ENCODE measurements at regions not wholly inside any gene's neighbourhood (a gene's known extent, or its start where the extent isn't known, plus 50 kb on each side); places are given as distances from the start of the nearest gene placed in this dataset.

DNA sequence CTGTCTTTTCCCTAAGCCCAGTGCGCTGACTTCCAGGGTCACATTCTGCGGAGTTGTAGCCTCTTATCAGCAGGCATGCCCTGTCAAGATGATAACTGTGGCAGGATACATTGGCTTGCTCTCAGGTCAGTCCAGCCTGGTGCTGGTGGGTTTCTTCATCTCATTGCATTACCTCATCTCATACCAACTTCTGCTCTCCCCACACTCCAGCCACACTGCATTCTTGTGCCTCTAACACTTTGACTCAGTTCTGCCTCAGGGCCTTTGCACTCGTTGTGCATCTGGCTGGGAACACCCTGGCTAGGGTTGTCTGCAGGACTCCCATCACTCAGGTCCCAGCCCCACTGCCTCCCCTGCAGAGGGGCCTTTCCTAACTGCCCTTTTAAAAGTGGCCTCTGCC is 110.3 kb upstream of the BACH2 start:
- no peak for DNase-seq (ENCODE audit: low read depth in 2 of 3, low spot score in 2 of 3)

DNA sequence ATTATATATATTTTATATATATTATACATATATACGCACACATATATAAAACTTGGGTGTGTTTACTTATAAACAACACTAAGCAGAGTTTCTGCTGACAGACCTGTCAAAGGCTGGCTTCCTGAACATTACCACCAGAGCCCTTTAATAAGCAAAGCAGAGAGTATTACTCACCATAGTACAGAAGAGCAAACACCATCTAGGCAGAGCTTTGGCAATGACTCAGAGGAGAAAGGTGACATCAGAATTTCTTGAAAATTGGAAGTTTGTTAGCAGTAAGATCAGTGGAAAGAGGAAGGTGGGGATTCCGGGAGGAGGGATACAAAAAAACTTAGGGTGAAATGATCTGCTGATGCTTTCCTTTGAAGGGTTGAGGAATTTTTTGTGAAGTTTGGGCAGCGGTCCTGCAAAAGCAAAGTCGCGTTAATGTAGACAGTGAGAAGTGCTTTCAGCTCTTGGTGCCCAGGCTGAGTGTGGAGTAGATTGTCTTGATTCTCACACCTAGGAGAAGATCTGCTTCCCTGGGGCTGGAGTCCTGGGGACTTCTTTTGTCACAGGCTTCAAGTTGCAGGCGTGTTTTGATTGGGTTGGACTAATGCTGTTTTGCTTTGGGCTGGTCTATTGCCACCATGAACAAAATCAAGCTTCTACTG is 109.6 kb upstream of the BACH2 start:
- DNase-seq (ENCODE audit: low read depth in 2 of 3, low spot score in 2 of 3) = no peak

DNA sequence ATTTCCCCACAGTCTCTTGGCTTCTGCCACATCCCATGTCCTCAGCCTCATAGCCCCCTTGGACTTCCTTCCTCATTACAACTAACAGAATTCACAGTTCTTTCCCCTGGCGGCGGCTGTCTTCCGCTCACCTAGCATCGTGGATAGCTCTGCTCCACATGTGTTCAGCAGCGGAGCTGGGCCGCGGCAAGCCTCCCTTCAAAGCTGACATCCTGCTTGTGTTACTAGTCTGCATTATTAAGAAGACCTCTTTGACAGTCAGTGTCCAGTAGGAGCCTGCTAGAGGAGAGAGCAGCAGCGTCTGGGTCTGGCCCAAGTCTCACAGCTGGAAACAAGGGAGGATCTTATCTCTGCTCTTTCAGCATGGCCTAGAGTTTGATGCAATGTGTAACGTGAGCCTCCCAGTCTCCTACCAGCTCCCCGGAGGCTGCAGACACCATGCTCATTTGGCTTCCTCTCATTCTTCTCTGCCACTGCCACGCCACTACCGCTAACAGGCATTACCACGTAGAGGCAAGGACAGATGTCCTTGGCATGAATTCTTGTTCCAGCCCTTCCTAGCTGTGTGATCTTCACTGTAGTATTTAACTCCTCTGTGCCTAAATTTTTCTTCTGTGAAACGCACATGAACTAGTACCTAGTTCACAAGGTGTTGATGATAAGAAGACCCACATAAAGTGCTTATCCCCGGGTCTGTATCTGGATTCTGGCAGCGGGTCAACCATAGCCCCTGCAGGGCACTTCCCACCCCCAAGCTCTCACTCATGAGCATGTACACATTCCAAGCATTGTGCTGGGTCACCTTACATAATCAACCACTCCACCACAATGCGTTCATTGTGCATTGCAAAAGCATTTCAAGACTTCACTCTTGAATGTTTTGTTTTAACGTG is 107.1 kb upstream of the BACH2 start:
- peak in 1 of 3 donors; percentile 39 for DNase-seq (ENCODE audit: low read depth in 2 of 3, low spot score in 2 of 3)

DNA sequence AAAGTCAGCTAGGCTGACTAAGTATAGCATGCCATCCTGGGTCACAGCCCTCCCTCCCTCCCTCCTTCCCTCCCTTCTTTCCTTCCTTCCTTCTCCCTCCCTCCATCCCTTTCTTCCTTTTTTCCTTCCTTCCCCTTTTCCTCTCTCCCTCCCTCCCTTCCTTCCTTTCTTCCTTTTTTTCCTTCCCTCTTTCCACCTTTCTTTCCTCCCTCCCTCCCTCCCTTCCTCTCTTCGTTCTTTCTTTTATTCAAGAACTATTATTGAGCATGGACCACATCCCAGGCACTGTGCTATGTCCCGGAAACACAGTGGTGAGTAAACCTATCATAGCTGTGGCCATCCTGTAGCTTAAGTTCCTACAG is 106.2 kb upstream of the BACH2 start:
- DNase-seq (ENCODE audit: low read depth in 2 of 3, low spot score in 2 of 3) = no peak

DNA sequence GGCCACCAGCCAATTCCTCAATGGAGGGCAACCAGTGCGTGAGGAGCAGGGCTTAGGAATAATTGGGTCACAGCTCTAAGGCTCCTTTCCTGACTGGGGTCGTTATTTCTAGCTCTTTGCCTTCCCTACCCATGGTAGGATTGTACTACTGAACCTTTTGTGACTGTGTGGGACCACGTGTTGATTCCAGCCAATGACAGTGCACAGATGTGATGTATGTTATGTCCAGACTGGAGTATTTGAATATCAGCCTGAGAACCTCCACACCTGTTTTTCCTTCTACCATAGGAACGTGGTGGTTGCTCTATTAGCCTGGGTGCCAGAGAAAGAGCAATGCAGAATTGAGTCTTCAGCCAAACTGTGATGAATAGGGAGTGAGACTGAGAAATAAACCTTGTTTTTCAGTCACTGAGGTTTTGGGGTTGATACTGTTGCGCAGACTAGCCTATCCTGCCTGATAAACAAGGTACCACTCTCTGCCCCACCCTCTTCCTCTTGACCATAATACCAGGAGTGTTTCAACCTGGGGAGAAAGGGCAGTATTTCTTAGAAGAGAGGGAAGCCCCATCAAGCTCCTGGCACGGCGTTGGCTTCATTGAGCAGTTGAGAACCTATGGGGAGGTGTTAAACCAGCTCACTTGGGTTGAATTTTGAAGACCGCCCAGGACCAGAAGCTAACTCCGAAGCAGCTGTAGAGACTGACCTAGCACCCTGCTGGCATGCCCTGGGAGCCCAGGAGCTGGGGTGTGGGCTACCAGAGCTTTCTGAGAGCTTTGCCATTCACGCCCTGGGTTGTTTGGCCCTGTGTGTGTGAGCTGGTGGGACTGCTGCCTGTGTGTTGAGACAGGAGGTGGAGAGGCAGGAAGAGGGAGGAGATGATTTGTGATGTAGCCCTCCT is 105.5 kb upstream of the BACH2 start:
- DNase-seq (ENCODE audit: low read depth in 2 of 3, low spot score in 2 of 3) = no peak

DNA sequence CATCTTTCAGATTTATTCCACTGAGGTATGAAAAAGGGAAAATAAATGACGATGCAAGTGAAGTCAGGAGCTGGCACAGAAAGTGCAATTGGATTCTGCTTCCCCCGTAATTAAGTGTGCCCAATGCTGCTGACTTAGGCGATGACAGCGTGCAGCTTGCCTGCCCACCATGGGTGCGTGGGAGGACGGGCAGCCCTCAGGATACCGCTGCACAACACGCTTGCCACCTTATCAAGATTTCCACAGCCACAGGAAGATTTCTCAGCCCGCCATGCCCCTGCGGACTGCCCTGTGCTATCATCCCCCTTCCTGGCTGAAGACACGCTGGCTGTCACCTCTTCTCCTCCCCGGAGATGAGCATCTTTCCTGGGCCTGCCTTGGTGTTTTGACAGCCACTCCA is 103.3 kb upstream of the BACH2 start:
- no peak for DNase-seq (ENCODE audit: low read depth in 2 of 3, low spot score in 2 of 3)

DNA sequence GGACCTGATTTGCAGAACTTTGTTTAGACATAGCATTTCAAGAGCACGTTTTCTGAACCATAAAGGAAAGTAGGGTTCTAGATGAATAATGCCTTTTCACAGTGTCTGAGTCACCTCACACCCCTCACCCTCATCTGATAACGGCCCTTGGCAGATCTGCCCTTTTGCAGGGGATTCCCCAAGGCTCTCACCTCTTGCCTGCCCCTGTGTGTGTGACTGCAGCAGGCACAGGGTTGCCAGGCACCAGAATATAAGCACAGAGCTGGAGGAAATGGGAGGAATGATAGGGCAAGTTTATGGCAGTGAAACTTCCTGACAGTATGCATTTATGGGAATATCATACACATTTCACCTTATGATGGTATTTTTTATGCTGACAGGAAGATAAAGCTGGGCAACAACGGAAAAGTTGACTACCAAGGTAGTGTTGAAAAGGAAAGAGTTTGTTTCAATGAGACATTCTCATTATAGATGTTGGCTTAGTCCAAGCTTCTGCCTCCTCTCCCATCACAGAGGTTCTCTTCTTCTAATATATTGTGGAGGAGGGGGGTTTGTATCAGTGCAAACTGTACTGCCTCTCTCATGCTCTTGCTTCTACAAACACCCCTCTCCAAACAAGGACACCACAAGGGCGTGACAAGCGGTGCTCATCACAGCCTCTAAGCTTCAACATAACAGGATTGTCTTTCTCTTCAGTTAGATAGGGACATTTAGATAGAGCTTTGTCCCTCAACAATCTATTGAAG is 101.5 kb upstream of the BACH2 start:
- DNase-seq (ENCODE audit: low read depth in 2 of 3, low spot score in 2 of 3) = peak in 2 of 3 donors; percentile 90

DNA sequence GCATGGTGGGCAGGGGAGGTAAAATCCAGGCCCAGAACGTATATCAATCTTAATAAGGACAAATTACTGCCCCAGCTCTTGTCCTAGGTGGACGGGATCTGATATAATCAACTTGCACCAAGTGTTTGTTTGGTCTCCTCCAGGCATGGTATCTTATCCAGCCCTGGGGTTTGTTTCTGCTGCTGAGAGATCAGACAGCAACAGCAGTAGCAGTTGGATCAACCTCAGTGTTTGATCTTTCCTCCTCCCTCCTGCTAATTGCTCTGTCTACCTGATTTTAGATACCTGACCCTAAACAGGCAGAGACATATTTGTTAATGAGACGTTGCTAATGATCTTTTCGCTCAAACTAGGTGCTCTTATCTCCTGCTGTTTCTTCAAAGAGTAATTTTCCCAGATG is 100.4 kb upstream of the BACH2 start:
- DNase-seq (ENCODE audit: low read depth in 2 of 3, low spot score in 2 of 3) = no peak

DNA sequence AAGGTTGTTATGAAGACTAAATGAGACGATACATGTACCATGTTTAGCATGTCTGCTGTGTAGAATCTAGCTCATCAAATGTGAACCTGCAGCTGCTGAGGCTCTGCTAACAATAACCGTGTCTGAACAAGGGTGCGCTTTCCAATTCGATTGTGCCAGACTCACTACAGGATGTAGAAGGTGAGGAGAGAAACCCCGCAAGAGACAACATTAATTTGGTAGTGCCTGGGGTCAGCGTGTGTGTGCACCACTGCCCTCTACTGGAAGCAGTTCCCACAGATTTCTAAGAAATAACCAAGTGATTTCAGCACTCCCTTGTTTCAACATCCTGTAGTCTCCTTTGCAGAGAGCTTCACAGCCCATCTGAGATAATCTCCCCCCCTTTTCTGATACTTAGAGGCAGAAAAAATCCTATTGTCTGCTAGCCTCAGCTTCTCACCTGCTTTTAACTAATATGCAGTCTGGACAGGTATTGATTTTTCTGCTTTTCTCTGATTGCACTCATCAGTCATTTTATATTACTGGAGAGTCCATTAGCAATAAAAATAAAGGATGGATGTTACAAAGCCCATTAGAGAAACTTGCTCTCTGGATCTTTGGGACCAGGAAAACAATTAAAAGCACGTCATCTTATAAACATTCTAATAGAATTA is 96.7 kb upstream of the BACH2 start:
- peak in 2 of 3 donors; percentile 59 to 73 for DNase-seq (ENCODE audit: low read depth in 2 of 3, low spot score in 2 of 3)

DNA sequence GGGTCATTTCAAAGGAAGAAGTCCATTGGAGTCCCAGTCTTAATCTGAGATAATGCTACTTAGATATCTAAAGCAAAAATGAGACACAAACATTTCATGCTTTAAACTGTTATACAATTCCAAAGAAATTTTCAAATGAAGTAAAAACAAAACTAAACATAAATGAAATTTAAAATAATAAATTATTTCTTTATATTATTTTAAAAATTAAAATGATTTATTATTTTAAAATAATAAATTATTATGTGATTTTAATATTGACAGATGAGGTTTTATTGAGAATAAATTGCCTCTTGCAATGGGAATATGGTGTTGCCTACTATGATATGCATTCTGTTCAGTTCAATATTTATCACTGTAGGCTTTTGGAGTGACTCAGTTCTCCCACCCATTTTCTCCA is 93.7 kb upstream of the BACH2 start:
- DNase-seq (ENCODE audit: low read depth in 2 of 3, low spot score in 2 of 3) = no peak

DNA sequence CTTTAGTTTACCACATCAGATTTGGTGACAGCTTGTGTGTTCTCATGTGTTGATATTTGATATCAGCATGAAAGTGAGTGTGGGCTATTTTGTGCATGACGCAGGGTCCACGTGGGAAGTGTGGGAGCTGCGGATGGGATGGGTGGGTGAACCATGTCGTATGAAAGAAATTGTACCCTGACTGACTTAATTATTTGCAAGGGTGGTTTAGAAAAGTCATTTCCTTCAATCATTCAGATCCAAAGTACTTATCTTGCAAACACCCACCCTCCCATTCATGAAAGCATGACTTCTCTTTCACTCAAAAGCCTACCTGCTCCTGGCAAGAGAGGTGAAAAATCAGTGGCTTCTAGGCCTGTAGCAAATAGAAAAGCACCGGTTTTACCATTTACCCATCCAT is 91.8 kb upstream of the BACH2 start:
- no peak for DNase-seq (ENCODE audit: low read depth in 2 of 3, low spot score in 2 of 3)

DNA sequence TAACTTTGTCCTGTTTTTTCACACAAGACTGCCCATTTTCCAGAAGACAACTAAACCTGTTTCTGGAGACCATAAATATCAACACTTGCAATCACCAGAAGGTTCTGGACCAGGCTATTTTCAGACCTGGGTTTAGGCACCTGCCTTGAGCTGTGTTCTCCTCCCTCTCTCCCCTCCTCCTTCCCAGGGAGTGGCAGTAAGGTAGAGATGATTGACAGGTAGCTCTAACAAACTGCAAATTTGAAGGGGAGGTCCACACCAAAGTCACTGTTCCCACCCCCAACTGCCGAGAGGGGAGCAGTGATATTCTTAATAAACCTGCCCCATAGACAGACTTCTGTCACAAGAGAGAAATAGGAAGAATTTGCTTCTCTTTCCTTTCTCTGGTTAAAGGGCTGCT is 91.2 kb upstream of the BACH2 start:
- DNase-seq (ENCODE audit: low read depth in 2 of 3, low spot score in 2 of 3) = no peak

DNA sequence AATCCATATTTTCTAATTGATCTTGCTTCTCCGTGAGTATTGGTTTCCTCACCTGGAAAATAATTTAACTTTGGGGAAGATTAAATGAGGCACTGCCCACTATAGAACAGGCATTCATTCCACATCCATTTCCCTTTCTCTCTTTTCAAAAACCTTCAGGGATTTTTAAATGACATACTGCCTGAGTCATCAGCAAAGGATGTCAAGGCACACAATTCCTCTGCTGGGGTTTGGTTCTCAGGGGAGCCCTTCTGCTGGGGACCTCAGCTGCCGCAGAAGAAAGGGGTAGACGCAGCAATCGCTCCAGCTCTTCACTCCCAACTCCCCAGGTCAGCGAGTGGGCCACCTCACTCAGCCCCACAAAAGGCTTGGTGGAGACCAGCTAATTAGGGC is 90.7 kb upstream of the BACH2 start:
- no peak for DNase-seq (ENCODE audit: low read depth in 2 of 3, low spot score in 2 of 3)

DNA sequence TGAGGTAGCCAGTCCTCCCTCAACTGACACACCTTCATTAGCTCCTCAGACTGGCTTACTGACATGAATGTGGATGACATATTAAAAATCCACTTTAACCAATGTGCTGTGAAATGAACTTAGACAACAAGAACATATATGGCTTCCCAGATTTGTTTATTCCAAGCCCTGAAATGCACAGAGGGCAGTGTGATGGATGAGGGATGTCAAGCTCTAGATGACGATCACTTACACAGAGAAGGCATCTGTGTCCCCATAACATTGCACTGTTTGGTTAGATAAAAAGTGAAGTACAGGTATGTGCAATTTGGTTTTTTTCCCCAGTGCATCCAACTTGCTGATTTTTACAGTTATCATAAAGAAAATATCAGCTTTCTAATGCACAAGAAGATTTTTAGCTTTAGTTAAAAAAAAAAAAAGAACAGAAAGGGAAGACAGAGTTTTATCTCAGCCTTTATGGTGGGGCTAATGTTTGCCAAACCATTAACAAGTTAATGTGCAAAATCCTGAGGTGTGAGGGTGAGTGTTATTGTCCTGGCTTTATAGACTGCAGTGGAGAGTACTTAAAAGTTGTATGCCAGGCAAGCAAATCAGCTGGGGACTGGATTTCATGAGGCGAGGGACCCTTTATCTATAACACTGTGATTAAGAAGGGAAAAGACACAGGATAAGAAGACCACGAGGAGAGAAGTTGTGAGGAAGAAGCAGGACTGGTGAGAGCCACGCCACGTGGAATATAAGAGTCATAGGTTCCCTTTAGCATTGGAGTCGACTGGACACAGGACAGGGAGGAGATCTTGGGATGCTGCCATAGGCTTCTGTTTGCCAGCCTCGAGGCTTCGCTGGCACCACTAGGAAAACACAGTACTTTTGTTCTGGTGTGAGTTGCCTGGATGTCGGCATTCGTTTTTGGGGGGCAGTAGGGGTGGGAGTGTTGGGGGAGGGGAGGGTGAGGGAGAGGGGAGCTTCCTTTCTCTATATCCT is 90.0 kb upstream of the BACH2 start:
- DNase-seq (ENCODE audit: low read depth in 2 of 3, low spot score in 2 of 3) = no peak

DNA sequence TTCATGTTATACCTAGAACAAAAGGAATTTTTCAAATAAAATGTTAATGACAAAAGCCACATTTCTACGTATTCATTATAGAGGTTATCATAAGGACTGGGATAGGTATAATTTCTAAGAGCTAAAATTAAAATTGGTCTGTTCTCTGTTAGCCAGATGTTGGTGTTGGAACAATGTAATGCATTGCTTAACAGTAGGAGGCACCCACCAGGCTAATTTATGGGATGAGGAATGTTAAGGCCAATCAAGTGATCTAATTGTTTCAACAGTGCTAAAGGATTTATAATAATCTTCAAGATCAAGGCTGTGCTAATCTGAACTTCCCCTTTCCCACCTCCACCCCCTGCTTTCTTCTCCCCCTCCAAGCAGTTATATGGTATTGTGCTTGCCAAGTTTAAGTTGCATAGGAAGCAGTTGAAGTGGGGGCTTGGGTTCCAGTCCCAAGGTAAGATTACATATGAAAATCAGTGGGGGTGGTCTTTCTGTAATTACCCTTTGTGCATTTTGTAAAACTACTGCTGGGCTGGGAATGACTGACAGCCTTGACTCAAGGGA is 89.2 kb upstream of the BACH2 start:
- DNase-seq (ENCODE audit: low read depth in 2 of 3, low spot score in 2 of 3) = peak in 1 of 3 donors; percentile 62

DNA sequence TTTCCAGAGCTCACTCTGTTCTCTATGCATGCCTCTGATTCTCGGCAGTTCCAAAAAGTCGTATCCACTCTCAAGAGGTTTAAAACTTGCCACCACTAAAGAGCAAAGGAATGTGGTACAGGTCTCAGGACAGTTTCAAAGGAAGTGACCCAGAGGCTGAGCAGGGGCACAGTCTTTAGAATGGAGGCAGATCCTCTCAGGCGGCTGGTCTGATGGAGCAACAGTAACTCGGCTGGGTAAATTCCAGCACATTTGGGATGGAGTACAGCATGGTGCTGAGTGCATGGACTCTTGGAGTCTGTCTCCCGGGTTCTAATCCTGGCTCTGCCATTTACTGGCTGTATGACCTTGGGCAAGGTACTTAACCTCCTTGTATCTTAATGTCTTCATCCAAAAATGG is 88.1 kb upstream of the BACH2 start:
- DNase-seq (ENCODE audit: low read depth in 2 of 3, low spot score in 2 of 3) = no peak

DNA sequence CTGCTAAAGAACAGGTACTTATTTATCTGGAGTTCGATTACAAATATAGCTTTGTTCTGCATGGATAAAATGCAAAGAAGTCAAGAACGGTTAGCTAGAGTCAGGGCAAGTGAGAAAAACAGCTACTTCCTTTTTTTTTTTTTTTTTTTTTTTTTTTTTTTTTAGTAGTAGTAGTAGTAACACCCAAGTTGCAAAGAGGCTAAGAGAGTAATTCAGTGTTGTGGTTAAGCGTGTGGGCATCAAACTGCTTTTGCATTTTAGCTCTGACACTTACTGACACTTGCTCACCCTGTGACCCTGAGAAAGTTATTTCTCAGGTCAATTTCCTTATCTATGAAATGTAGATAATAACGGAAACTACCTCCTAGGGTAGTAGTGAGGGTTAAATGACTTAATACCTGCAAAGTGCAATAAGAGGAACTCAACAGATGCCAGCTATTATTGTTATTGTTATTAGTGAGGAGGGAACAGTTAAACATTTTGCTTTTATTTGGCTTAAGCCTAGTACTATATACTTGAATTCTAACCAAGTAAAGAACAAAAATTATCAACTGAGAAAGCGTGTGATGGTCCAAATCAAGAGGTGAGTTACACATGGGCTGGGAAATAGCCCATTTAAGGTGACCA is 86.7 kb upstream of the BACH2 start:
- peak in 1 of 3 donors; percentile 53 for DNase-seq (ENCODE audit: low read depth in 2 of 3, low spot score in 2 of 3)

DNA sequence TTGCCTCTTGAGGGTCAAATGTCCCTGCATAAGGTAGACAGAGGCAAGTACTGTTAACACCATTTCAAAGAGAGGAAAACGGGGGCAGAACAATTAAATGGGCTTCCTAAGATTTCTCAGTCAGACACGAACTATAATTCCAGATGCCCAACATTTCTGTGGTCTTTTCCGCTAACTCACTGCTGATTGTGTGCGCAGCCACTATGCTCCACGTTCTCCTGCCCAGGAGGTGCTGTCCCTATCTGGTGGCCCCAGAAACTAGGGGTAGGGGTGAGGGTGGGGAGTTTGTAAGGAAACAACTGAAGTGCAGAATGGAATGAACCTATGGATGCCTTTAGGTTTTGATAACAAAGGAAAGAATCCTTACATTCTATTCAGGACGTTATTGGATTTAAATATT is 86.1 kb upstream of the BACH2 start:
- DNase-seq (ENCODE audit: low read depth in 2 of 3, low spot score in 2 of 3) = no peak
